Natural killer cell (primary cell): ENCODE measurements at regions not wholly inside any gene's neighbourhood (a gene's known extent, or its start where the extent isn't known, plus 50 kb on each side); places are given as distances from the start of the nearest gene placed in this dataset.
A peak's percentile ranks its signal among the peaks of the same experiment; 100 is the strongest.
"Not testable (repeated sequence)": the region's sequence is repeated elsewhere in the genome, so short reads cannot be mapped to it uniquely, and the experiment has no call there.

Experiments used
- ATAC-seq, 3 donors: fragments of 150-1000 bp in 2 of 3; fragments of 200-7000 bp in 1 of 3; cut with Tn5 transposase; 1 replicate in 1 of 3; 2 replicates in 2 of 3; pipeline ENCODE4 v1.10.0; 2021; ENCODE audit warnings: mild to moderate bottlenecking in 2 of 3, moderate library complexity in 2 of 3
- DNase-seq, 2 donors: peaks; one replicate each; pipeline versions ENCODE4 v3.0.0 to v3.0.0-alpha.2; 2013 to 2021; ENCODE audit warnings: mixed read lengths in 1 of 2
- H3K27ac ChIP-seq: one replicate; pipeline ENCODE4 v1.5.1; 2013; ENCODE audit warnings: mild to moderate bottlenecking, low read length
- H3K27me3 ChIP-seq: one replicate; pipeline ENCODE4 v1.6.1; 2013; ENCODE audit warnings: low read length; ENCODE audit not compliant: control insufficient read depth, insufficient read depth
- H3K36me3 ChIP-seq: one replicate; pipeline ENCODE4 v1.6.1; 2013; ENCODE audit warnings: low read length; ENCODE audit not compliant: control insufficient read depth, insufficient read depth
- H3K4me1 ChIP-seq: one replicate; pipeline ENCODE4 v1.6.1; 2013; ENCODE audit warnings: low read length; ENCODE audit not compliant: control insufficient read depth, insufficient read depth
- H3K4me3 ChIP-seq: one replicate; pipeline ENCODE4 v1.5.1; 2013; ENCODE audit warnings: low read length
- H3K9me3 ChIP-seq: one replicate; pipeline ENCODE4 v1.6.1; 2013; ENCODE audit warnings: low read length; ENCODE audit not compliant: control insufficient read depth, insufficient read depth
- H3K27ac Mint-ChIP-seq, 2 donors: one replicate each; pipeline ENCODE4 v1.8.0; 2022; ENCODE audit warnings: mild to moderate bottlenecking in 2 of 2, mixed read lengths in 2 of 2, moderate library complexity in 1 of 2
- H3K27me3 Mint-ChIP-seq, 2 donors: one replicate each; pipeline ENCODE4 v1.8.0; 2022; ENCODE audit warnings: low read depth in 2 of 2, mixed read lengths in 2 of 2
- H3K36me3 Mint-ChIP-seq: one replicate; pipeline ENCODE4 v1.8.0; 2022; ENCODE audit warnings: mixed read lengths
- H3K4me1 Mint-ChIP-seq, 2 donors: one replicate each; pipeline ENCODE4 v1.8.0; 2022; ENCODE audit warnings: mixed read lengths in 2 of 2
- H3K4me3 Mint-ChIP-seq: one replicate; pipeline ENCODE4 v1.8.0; 2022; ENCODE audit warnings: mild to moderate bottlenecking, moderate library complexity, mixed read lengths
- H3K9me3 Mint-ChIP-seq, 2 donors: one replicate each; pipeline ENCODE4 v1.8.0; 2022; ENCODE audit warnings: mixed read lengths in 2 of 2
- WGBS: methylation state at CpG from one replicate; pipeline ENCODE4 v1.1.7; 2013; ENCODE audit warnings: missing lambda C conversion rate; ENCODE audit not compliant: insufficient coverage; 5-methylcytosine and 5-hydroxymethylcytosine counted together
- intact Hi-C: fragments of 100-400 bp; cut with micrococcal nuclease; formaldehyde crosslinking; loops from one replicate; pipeline ENCODE4 v1.14.2; 2022
- TF ChIP-seq, protein P1 (sequence below): fragments of 200-600 bp; IDR thresholded peaks from one replicate; pipeline ENCODE4 v1.8.0; 2022; ENCODE audit warnings: antibody characterized with exemption

DNA sequence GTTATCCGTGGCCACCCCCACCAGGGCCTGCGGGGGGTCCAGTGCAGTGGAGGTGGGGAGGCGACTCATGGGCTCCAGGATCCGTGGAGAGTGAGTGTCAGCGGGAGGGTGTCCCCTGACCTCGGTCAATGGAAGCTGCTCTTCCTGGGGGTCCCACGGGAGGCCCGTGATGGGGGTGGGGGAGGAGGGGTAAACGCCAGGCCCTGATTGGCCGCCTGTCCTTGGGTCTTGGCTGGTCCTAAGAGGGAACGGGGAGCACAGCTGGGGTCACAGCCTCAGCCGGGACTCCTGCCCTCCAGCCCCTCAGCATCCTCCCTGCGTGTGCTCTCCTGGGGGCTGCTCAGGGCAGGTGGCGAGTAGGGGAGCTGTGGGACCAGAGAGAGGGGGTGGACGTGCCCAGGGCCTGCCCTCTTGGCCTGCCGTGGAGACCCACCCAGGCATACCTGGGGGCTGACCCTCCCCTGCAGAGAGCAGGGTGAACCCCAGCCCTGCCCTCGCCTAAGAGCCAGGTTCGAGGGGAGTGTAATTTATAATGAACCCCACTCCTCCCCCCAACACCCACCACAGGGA, 184.6 kb downstream of the GOLGA6L6 start:
- intact Hi-C loops: loop anchor here (1.0 to 5.0 kb wide), 3 partner anchors 8 to 1885 kb away; no protein-coding TSS in a partner anchor
- H3K27me3 Mint-ChIP-seq: peaks cover 0 to under 1% of the 10 kb centered on the region in 2 donors
- Histone ChIP-seq H3K27me3 (no peaks in the 10 kb centered on the region), H3K4me3 (no peak overlapping the region), H3K9me3 (no peaks in the 10 kb centered on the region), H3K4me1 (peaks cover 35% of the 10 kb centered on the region), H3K36me3 (no peaks in the 10 kb centered on the region), H3K27ac (no peak overlapping the region)
- WGBS: 86% methylated on average over 18 of the region's 18 CpGs
- H3K9me3 Mint-ChIP-seq: no peaks in the 10 kb centered on the region
- no peaks in the 10 kb centered on the region for H3K36me3 Mint-ChIP-seq
- peak overlapping the region in 1 of 2 donors; percentile 81 for H3K27ac Mint-ChIP-seq
- no peak for ATAC-seq
- H3K4me1 Mint-ChIP-seq: peaks cover 15 to 17% of the 10 kb centered on the region in 2 donors
- no peak overlapping the region for H3K4me3 Mint-ChIP-seq
- TF ChIP-seq, protein P1, sequence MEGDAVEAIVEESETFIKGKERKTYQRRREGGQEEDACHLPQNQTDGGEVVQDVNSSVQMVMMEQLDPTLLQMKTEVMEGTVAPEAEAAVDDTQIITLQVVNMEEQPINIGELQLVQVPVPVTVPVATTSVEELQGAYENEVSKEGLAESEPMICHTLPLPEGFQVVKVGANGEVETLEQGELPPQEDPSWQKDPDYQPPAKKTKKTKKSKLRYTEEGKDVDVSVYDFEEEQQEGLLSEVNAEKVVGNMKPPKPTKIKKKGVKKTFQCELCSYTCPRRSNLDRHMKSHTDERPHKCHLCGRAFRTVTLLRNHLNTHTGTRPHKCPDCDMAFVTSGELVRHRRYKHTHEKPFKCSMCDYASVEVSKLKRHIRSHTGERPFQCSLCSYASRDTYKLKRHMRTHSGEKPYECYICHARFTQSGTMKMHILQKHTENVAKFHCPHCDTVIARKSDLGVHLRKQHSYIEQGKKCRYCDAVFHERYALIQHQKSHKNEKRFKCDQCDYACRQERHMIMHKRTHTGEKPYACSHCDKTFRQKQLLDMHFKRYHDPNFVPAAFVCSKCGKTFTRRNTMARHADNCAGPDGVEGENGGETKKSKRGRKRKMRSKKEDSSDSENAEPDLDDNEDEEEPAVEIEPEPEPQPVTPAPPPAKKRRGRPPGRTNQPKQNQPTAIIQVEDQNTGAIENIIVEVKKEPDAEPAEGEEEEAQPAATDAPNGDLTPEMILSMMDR: no peak
- DNase-seq: peak in 1 of 2 donors; percentile 44

DNA sequence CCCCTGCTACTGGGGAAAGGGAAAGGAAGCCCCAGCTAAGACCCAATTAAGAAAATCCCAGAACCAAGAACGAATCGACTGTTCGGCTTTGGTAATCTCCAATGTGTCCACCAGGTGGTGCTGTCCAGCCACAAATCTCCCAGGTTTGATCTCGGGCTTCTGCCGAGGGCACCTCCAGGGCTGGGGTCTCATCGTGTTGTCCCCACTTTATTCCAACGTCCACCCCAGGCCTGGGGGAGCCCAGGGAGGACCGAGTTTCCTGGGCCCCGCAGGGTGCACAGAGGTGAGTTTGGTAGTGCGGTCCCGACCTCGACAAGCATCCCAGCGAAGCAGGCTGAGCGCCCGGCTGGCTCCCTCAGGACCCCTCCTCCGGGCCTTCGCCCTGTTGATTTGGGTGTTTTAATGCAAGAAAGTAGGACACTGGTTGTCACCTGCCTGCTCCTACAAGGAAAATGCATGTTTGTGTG, 185.1 kb downstream of the GOLGA6L6 start:
- no peaks in the 10 kb centered on the region for H3K36me3 ChIP-seq
- H3K4me1 ChIP-seq: peaks cover 39% of the 10 kb centered on the region
- Mint-ChIP-seq H3K4me3 (peak overlapping the region; percentile 40), H3K4me1 (peaks cover 15 to 18% of the 10 kb centered on the region in 2 donors), H3K27ac (peak overlapping the region in 1 of 2 donors; percentile 81), H3K9me3 (no peaks in the 10 kb centered on the region), H3K36me3 (no peaks in the 10 kb centered on the region), H3K27me3 (peaks cover 0 to 3% of the 10 kb centered on the region in 2 donors)
- no peak overlapping the region for H3K4me3 ChIP-seq
- intact Hi-C loops: loop anchor here (1.0 to 5.0 kb wide), 3 partner anchors 9 to 1886 kb away; no protein-coding TSS in a partner anchor
- no peaks in the 10 kb centered on the region for H3K9me3 ChIP-seq
- TF ChIP-seq, protein P1: peak; percentile 100
- H3K27ac ChIP-seq: no peak overlapping the region
- WGBS: 49% methylated on average over 17 of the region's 17 CpGs
- DNase-seq (peak; percentile 92 to 94), ATAC-seq (peak; percentile 35 to 68 (median 54))
- H3K27me3 ChIP-seq: no peaks in the 10 kb centered on the region

DNA sequence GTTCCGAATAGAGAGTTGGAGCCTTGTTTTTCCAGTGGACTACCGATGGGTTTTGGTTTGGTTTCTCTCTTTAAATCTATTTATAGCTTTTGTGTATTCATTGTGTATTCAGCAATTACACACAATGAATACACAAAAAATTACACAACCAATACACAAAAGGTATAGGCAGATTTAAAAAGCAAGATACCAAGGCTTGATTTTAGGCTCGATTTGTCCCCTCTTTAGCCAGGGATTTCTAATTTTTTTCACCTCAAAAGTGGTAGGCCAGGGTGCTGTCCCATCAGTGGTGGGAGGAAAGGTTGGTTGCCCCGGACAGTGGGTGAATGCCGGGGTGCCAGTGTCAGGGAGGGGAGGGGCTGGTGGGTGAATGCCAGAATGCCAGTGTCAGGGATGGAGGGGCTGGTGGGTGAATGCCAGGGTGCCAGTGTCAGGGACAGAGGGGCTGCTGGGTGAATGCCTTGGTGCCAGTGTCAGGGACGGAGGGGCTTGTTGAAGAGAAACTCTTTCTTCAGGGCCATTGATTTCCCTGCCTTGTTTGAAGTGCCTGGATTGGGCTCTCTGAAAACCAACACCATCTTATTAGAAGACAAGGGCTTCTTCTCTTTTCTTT, 186.2 kb downstream of the GOLGA6L6 start:
- Mint-ChIP-seq H3K4me1 (peaks cover 21 to 24% of the 10 kb centered on the region in 2 donors), H3K4me3 (no peak overlapping the region), H3K27ac (peak overlapping the region in 1 of 2 donors; percentile 81), H3K36me3 (no peaks in the 10 kb centered on the region), H3K9me3 (no peaks in the 10 kb centered on the region), H3K27me3 (peaks cover 0 to 10% of the 10 kb centered on the region in 2 donors)
- TF ChIP-seq, protein P1: no peak
- intact Hi-C loops: loop anchor here (5.0 kb wide), 1 partner anchor 1887 kb away; no protein-coding TSS in a partner anchor
- H3K9me3 ChIP-seq: no peaks in the 10 kb centered on the region
- WGBS: 92% methylated on average over 6 of the region's 6 CpGs
- DNase-seq (peak in 1 of 2 donors; percentile 30), ATAC-seq (no peak)
- H3K36me3 ChIP-seq: no peaks in the 10 kb centered on the region
- H3K4me1 ChIP-seq: peaks cover 39% of the 10 kb centered on the region
- H3K4me3 ChIP-seq: no peak overlapping the region
- H3K27me3 ChIP-seq: no peaks in the 10 kb centered on the region
- no peak overlapping the region for H3K27ac ChIP-seq

DNA sequence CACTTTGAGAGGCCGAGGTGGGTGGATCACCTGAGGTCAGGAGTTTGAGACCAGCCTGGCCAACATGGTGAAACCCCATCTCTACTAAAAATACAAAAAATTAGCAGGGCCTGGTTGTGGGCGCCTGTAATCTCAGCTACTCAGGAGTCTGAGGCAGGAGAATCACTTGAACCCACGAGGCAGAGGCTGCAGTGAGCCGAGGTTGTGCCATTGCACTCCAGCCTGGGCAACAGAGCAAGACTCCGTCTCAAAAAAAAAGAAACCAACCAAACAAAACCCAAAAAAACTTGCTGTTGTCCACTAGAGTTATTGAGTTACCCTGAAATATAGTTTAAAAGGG, 186.7 kb downstream of the GOLGA6L6 start:
- H3K27ac ChIP-seq, H3K36me3 ChIP-seq, H3K27ac Mint-ChIP-seq, DNase-seq, ATAC-seq, H3K36me3 Mint-ChIP-seq, H3K9me3 Mint-ChIP-seq, H3K9me3 ChIP-seq, H3K27me3 ChIP-seq, H3K4me3 ChIP-seq, H3K4me3 Mint-ChIP-seq: not testable (repeated sequence)
- 85% methylated on average over 5 of the region's 5 CpGs for WGBS
- peaks cover 39% of the 10 kb centered on the region for H3K4me1 ChIP-seq
- peaks cover 26 to 29% of the 10 kb centered on the region in 2 donors for H3K4me1 Mint-ChIP-seq
- intact Hi-C loops: loop anchor here (5.0 kb wide), 1 partner anchor 1887 kb away; no protein-coding TSS in a partner anchor
- H3K27me3 Mint-ChIP-seq: peaks cover 0 to 13% of the 10 kb centered on the region in 2 donors
